GM10248 (cell line): ENCODE measurements at regions not wholly inside any gene's neighbourhood (a gene's known extent, or its start where the extent isn't known, plus 50 kb on each side); places are given as distances from the start of the nearest gene placed in this dataset.
"Not testable (repeated sequence)": the region's sequence is repeated elsewhere in the genome, so short reads cannot be mapped to it uniquely, and the experiment has no call there.

Experiments
- CTCF ChIA-PET: fragments of 300-600 bp; sonication (Branson Sonifier 250); formaldehyde crosslinking; extraction: SDS; loops from one replicate; lab custom pipeline; 2021; ENCODE audit warnings: antibody characterized with exemption; lab: Yijun Ruan, JAX
- POLR2A ChIA-PET: fragments of 350-650 bp; sonication (Branson Sonifier 250); formaldehyde crosslinking; extraction: SDS; loops from one replicate; lab custom pipeline; 2020; ENCODE audit warnings: antibody characterized with exemption; lab: Yijun Ruan, JAX
- DNase-seq: peaks from one replicate; pipeline ENCODE4 v3.0.0; 2012; ENCODE audit errors: extremely low spot score
- TF ChIP-seq, protein P1 (sequence below): IDR thresholded peaks from 2 replicates; pipeline ENCODE4 v1.5.1; 2012; ENCODE audit warnings: mild to moderate bottlenecking, low read depth; ENCODE audit errors: extremely low read depth, missing control alignments, control extremely low read depth

DNA sequence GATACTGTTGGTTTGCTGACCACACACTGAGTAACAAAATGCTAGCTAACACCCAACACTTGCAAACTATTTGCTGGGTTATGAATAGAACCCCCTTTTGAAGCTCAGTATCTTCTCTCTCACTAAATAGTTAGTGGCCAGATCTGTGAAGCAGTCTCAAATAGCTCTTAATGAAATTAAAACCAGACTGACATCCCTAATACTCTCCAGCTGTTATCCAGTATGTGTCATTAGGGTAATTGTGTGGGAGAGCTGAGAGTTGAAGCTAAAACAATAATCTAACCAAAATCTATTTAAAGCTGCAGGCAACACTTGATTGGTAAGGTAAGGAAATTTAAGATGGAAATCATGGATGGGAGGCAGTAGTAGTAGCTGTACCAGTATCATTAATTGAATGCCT lies 110.4 kb upstream of the RORA start:
- ChIA-PET CTCF (interaction anchor here (1.1 kb wide), 2 partner anchors 11 to 16 kb away, joined by 3 to 4 read pairs; no protein-coding TSS in a partner anchor), POLR2A (no interaction called here)
- TF ChIP-seq, protein P1, sequence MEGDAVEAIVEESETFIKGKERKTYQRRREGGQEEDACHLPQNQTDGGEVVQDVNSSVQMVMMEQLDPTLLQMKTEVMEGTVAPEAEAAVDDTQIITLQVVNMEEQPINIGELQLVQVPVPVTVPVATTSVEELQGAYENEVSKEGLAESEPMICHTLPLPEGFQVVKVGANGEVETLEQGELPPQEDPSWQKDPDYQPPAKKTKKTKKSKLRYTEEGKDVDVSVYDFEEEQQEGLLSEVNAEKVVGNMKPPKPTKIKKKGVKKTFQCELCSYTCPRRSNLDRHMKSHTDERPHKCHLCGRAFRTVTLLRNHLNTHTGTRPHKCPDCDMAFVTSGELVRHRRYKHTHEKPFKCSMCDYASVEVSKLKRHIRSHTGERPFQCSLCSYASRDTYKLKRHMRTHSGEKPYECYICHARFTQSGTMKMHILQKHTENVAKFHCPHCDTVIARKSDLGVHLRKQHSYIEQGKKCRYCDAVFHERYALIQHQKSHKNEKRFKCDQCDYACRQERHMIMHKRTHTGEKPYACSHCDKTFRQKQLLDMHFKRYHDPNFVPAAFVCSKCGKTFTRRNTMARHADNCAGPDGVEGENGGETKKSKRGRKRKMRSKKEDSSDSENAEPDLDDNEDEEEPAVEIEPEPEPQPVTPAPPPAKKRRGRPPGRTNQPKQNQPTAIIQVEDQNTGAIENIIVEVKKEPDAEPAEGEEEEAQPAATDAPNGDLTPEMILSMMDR = no peak
- DNase-seq = no peak

DNA sequence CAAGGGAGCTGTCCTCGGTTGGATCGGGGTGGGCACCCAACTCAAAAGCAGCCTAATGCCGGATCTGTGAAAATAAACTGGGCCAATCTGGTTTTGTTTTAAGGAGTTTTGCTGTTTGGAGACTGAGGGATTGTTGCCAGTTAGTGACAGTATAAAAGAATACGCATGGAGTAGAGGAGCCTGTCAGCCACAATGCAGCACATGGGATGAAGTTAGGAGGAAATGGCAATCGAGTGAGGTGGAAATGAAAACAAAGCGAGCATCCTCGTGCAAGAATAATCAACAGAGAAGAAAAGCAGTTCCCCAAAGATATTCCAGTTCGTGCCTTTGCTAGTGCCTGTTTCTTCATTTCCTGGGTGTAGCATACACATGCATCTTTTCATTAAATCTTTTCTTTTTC lies 108.4 kb upstream of the RORA start:
- ChIA-PET CTCF (no interaction called here), POLR2A (no interaction called here)
- no peak for DNase-seq
- TF ChIP-seq, protein P1 = no peak

DNA sequence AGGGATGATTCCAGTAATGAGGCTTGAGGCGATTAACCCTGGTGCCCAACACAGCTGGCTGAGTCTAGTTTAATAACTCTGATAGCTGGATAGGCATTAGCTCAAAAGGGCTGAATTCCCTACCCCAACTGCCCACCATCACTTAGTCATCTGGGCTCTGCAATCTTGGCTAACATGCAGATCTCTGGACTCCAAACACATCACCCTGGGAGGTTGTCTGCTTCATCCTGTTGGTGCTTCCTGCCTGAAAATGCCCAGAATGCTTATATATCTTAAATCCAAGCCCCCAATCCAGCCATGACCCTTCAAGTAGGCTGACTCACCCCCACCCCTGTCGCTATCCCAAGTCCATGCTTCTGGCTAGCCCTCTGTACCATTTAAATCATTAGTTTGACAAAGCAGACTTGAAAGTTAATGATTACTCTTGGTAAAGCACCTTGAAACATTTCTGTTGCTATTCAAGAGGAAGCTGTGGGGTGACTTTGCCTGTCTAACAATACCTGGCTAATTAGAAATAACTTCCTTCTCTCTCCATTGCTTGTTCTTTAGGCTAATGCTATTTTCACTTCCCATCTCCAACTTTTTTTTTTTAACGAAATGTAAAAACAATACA lies 107.0 kb upstream of the RORA start:
- DNase-seq = no peak
- CTCF ChIA-PET = no interaction called here
- TF ChIP-seq, protein P1 = no peak
- POLR2A ChIA-PET = no interaction called here

DNA sequence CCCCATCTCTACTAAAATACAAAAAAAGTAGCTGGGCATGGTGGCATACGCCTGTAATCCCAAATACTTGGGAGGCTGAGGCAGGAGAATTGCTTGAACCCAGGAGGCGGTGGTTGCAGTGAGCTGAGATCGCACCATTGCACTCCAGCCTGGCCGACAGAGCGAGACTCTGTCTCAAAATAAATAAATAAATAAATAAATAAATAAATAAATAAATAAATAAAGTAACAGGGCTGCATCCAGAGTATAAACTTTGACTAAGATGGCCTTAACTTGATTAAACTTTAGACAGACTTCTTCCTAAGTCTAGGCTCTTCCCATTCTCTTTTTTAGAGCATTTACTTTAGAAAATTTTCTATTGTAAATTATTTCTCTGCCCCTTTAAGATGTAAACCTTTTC lies 105.6 kb upstream of the RORA start:
- DNase-seq, POLR2A ChIA-PET, CTCF ChIA-PET: not testable (repeated sequence)

DNA sequence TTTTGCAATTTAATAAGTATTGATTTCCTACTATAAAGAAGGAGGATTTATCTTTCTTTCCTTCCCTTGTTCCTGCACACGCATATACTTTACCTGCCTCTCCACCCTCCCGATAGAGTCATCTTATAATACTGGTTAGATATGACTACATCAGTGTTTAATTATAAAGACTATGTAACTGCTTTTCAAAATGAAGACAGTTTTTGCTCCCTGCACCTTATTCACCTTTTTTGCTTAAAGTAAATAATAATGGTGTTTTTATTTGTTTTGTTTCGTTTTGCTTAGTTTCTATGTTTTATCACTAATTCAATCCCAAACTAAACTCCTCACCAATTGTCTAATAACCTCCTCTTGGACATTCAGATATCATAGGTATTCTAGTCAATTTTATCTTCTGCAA lies 101.9 kb upstream of the RORA start:
- POLR2A ChIA-PET = no interaction called here
- TF ChIP-seq, protein P1 = no peak
- no peak for DNase-seq
- CTCF ChIA-PET = no interaction called here

DNA sequence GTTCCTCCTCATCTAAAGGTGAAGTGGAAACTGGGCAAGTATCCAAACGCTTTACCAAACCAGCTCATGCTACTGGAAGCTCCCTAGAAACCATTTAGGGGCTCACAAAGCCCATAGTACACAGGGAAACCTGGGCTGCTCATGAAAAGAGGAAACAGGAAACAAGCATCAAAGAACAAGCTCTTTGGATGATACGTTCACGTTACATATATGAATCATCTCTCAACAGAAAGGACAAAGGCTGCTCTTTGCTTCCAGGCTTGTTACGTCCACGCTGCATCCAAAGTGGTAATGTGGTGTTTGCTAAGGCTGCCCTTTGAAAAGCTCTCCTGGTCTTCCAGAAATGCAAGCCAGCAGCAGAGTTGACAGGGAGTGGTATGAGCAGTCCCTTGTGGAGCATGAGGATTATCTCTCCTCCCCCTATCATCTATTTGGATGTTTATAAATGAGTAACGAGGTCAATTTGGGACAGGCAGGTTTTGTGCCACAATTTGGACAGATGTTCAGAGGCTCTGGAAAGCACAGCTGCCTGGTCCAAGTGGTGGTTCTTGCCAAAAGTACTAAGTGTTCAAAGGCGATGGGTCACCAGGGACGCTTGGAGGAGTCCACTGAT lies 98.0 kb upstream of the RORA start:
- CTCF ChIA-PET = no interaction called here
- TF ChIP-seq, protein P1 = no peak
- POLR2A ChIA-PET = no interaction called here
- peak; percentile 23 for DNase-seq

DNA sequence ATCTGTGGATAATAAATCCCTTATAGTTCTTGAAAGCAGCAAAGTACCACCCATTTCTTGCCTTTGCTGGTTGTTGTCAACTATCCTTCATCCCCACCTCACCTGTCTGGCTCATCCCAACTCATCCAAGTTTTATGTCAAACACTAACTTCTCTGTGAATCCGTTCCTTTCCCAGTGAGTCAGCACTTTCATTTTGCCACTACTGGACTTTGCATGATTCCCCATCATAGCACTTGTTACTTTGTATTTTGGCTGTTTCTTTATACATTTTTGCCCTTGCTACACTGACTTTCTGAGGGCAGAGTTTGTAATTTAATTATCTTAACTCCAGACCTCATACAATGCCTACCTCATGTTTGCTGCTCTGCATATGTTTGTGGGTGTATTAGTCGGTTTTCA lies 90.8 kb upstream of the RORA start:
- TF ChIP-seq, protein P1 = no peak
- ChIA-PET CTCF (no interaction called here), POLR2A (no interaction called here)
- DNase-seq = no peak
